HG03457 (cell line): ENCODE measurements at regions not wholly inside any gene's neighbourhood (a gene's known extent, or its start where the extent isn't known, plus 50 kb on each side); places are given as distances from the start of the nearest gene placed in this dataset.

ENCODE experiments used
- ATAC-seq: cut with Tn5 transposase; IDR thresholded peaks from one replicate; pipeline ENCODE4 v1.9.1; 2021; ENCODE audit warnings: moderate number of reproducible peaks; ENCODE audit not compliant: unreplicated experiment

- ATAC-seq, result no peak
Observed at GRCh38 chr3:109897734-109898133, 560.4 kb upstream of the DPPA4 start.

- ATAC-seq, result no peak
Observed at GRCh38 chr3:109899925-109900324, 562.6 kb upstream of the DPPA4 start.

GRCh38 chr3:109900783-109901182, 563.4 kb upstream of the DPPA4 start:
- ATAC-seq, result no peak

GRCh38 chr3:109902549-109902948, 565.2 kb upstream of the DPPA4 start:
- no peak for ATAC-seq

GRCh38 chr3:109903100-109903499, 565.8 kb upstream of the DPPA4 start:
- ATAC-seq, result no peak

GRCh38 chr3:109910772-109911171, 573.4 kb upstream of the DPPA4 start:
- ATAC-seq, result no peak

- no peak for ATAC-seq
Observed at GRCh38 chr3:109918740-109919139, 581.4 kb upstream of the DPPA4 start.

- no peak for ATAC-seq
Observed at GRCh38 chr3:109920749-109921148, 583.4 kb upstream of the DPPA4 start.

GRCh38 chr3:109921509-109921908, 584.2 kb upstream of the DPPA4 start:
- no peak for ATAC-seq

- no peak for ATAC-seq
Observed at GRCh38 chr3:109922856-109923255, 585.5 kb upstream of the DPPA4 start.

GRCh38 chr3:109923431-109923830, 586.1 kb upstream of the DPPA4 start:
- no peak for ATAC-seq

GRCh38 chr3:109924196-109924595, 586.9 kb upstream of the DPPA4 start:
- no peak for ATAC-seq

GRCh38 chr3:109926376-109926775, 589.0 kb upstream of the DPPA4 start:
- ATAC-seq, result no peak

GRCh38 chr3:109927161-109927560, 589.8 kb upstream of the DPPA4 start:
- ATAC-seq, result no peak

GRCh38 chr3:109927726-109928125, 590.4 kb upstream of the DPPA4 start:
- no peak for ATAC-seq

GRCh38 chr3:109930582-109930981, 593.2 kb upstream of the DPPA4 start:
- ATAC-seq, result no peak

GRCh38 chr3:109933576-109933975, 596.2 kb upstream of the DPPA4 start:
- no peak for ATAC-seq

- ATAC-seq, result no peak
Observed at GRCh38 chr3:109939817-109940216, 602.5 kb upstream of the DPPA4 start.

- ATAC-seq, result no peak
Observed at GRCh38 chr3:109943181-109943580, 605.8 kb upstream of the DPPA4 start.

GRCh38 chr3:109944836-109945235, 607.5 kb upstream of the DPPA4 start:
- ATAC-seq, result no peak

- no peak for ATAC-seq
Observed at GRCh38 chr3:109952924-109953323, 615.6 kb upstream of the DPPA4 start.

- ATAC-seq, result no peak
Observed at GRCh38 chr3:109963831-109964230, 626.5 kb upstream of the DPPA4 start.

- no peak for ATAC-seq
Observed at GRCh38 chr3:109973733-109974132, 636.4 kb upstream of the DPPA4 start.

GRCh38 chr3:109977897-109978296, 640.6 kb upstream of the DPPA4 start:
- no peak for ATAC-seq
